Iris pigment epithelial cell (primary cell): ENCODE measurements at regions not wholly inside any gene's neighbourhood (a gene's known extent, or its start where the extent isn't known, plus 50 kb on each side); places are given as distances from the start of the nearest gene placed in this dataset.

Experiments used
- DNase-seq: peaks from one replicate; pipeline ENCODE4 v3.0.0-alpha.2; 2011; ENCODE audit warnings: low read depth

GRCh38 chr21:40990366-40990765, 143.4 kb upstream of the DSCAM start:
- DNase-seq, result no peak

GRCh38 chr21:40997831-40998230, 150.9 kb upstream of the DSCAM start:
- DNase-seq, result no peak

- no peak for DNase-seq
These were observed 153.9 kb upstream of the DSCAM start for GRCh38 chr21:41000838-41001237.

- no peak for DNase-seq
These were observed 159.7 kb upstream of the DSCAM start for GRCh38 chr21:41006636-41007035.

- DNase-seq, result no peak
These were observed 159.6 kb upstream of the BACE2 start for GRCh38 chr21:41008351-41008750.

- DNase-seq, result no peak
These were observed 159.0 kb upstream of the BACE2 start for GRCh38 chr21:41008974-41009373.

- no peak for DNase-seq
These were observed 158.4 kb upstream of the BACE2 start for GRCh38 chr21:41009398-41010100.

GRCh38 chr21:41010101-41010435, 157.9 kb upstream of the BACE2 start:
- no peak for DNase-seq

- DNase-seq, result no peak
These were observed 156.7 kb upstream of the BACE2 start for GRCh38 chr21:41011098-41011731.

GRCh38 chr21:41011951-41012366, 156.0 kb upstream of the BACE2 start:
- no peak for DNase-seq

GRCh38 chr21:41012425-41012824, 155.5 kb upstream of the BACE2 start:
- no peak for DNase-seq

- no peak for DNase-seq
These were observed 151.5 kb upstream of the BACE2 start for GRCh38 chr21:41016472-41016871.

- DNase-seq, result no peak
These were observed 149.5 kb upstream of the BACE2 start for GRCh38 chr21:41018431-41018830.

GRCh38 chr21:41023936-41024335, 144.0 kb upstream of the BACE2 start:
- DNase-seq, result no peak

- DNase-seq, result no peak
These were observed 143.6 kb upstream of the BACE2 start for GRCh38 chr21:41024341-41024740.

- DNase-seq, result no peak
These were observed 143.2 kb upstream of the BACE2 start for GRCh38 chr21:41024746-41025254.

- no peak for DNase-seq
These were observed 138.4 kb upstream of the BACE2 start for GRCh38 chr21:41029571-41029970.

- DNase-seq, result no peak
These were observed 136.2 kb upstream of the BACE2 start for GRCh38 chr21:41031701-41032220.

GRCh38 chr21:41032541-41032940, 135.4 kb upstream of the BACE2 start:
- no peak for DNase-seq

- no peak for DNase-seq
These were observed 130.7 kb upstream of the BACE2 start for GRCh38 chr21:41037212-41037611.

- no peak for DNase-seq
These were observed 130.0 kb upstream of the BACE2 start for GRCh38 chr21:41037936-41038335.

GRCh38 chr21:41043014-41043413, 124.9 kb upstream of the BACE2 start:
- no peak for DNase-seq

GRCh38 chr21:41045534-41046268, 122.3 kb upstream of the BACE2 start:
- no peak for DNase-seq
